PC-9 (cell line): ENCODE measurements at regions not wholly inside any gene's neighbourhood (a gene's known extent, or its start where the extent isn't known, plus 50 kb on each side); places are given as distances from the start of the nearest gene placed in this dataset.
"Not testable (repeated sequence)": the region's sequence is repeated elsewhere in the genome, so short reads cannot be mapped to it uniquely, and the experiment has no call there.

Experiments used
- BruUV-seq: library from RNA; stranded (reverse); fragments of 400-500 nt; replicated peaks from 2 replicates; lab custom pipeline; 2021; lab: Mats Ljungman, UMichigan
- CTCF ChIA-PET: fragments of 300-600 bp; sonication (Branson Sonifier 250); formaldehyde crosslinking; loops from one replicate; lab custom pipeline; 2022; ENCODE audit warnings: antibody characterized with exemption; lab: Charles Lee
- POLR2A ChIA-PET: fragments of 300-600 bp; sonication (Branson Sonifier 250); formaldehyde crosslinking; loops from one replicate; lab custom pipeline; 2022; ENCODE audit warnings: antibody characterized with exemption; ENCODE audit not compliant: unreplicated experiment; lab: Charles Lee
- DNase-seq, 2 experiments: peaks; one replicate each; pipeline versions ENCODE4 v3.0.0 to v3.0.0-alpha.2; 2015 to 2022; ENCODE audit warnings: mixed read lengths in 1 of 2
- H2AFZ ChIP-seq: fragments of 200-600 bp; sonication (generic); 2 replicates; pipeline ENCODE4 v1.8.1; 2017; ENCODE audit warnings: antibody characterized with exemption
- H3F3A ChIP-seq: fragments of 200-600 bp; sonication (generic); 2 replicates; pipeline ENCODE4 v1.8.1; 2017; ENCODE audit warnings: antibody characterized with exemption, mild to moderate bottlenecking, low read depth; ENCODE audit not compliant: insufficient read depth
- H3K27ac ChIP-seq: fragments of 200-600 bp; sonication (generic); 2 replicates; pipeline ENCODE4 v1.6.1; 2016; ENCODE audit warnings: mixed run types
- H3K27me3 ChIP-seq: fragments of 200-600 bp; sonication (generic); 2 replicates; pipeline ENCODE4 v1.6.1; 2016; ENCODE audit warnings: low read depth, mixed run types; ENCODE audit not compliant: insufficient read depth
- H3K36me3 ChIP-seq: fragments of 200-600 bp; sonication (generic); 2 replicates; pipeline ENCODE4 v1.6.1; 2016; ENCODE audit warnings: low read depth, mixed run types
- H3K4me1 ChIP-seq: fragments of 200-600 bp; sonication (generic); replicated peaks from 2 replicates; pipeline ENCODE4 v1.6.1; 2016; ENCODE audit warnings: mixed run types; ENCODE audit not compliant: insufficient read depth
- H3K4me2 ChIP-seq: fragments of 200-600 bp; sonication (generic); 2 replicates; pipeline ENCODE4 v1.6.1; 2017; ENCODE audit warnings: mixed run types
- H3K4me3 ChIP-seq: fragments of 200-600 bp; sonication (generic); 2 replicates; pipeline ENCODE4 v1.6.1; 2016; ENCODE audit warnings: mixed run types
- H3K79me2 ChIP-seq: fragments of 200-600 bp; sonication (generic); 2 replicates; pipeline ENCODE4 v1.6.1; 2017; ENCODE audit warnings: low read depth, mixed run types
- H3K9me2 ChIP-seq: fragments of 200-600 bp; sonication (generic); 2 replicates; pipeline ENCODE4 v1.8.1; 2017; ENCODE audit warnings: mild to moderate bottlenecking; ENCODE audit not compliant: insufficient read depth
- H3K9me3 ChIP-seq: fragments of 200-600 bp; sonication (generic); 2 replicates; pipeline ENCODE4 v1.8.1; 2016; ENCODE audit warnings: low read depth; ENCODE audit not compliant: insufficient read depth
- H4K20me1 ChIP-seq: fragments of 200-600 bp; sonication (generic); 2 replicates; pipeline ENCODE4 v1.8.1; 2017; ENCODE audit not compliant: insufficient read depth
- CTCF ChIP-seq: fragments of 200-600 bp; sonication (generic); conservative IDR thresholded peaks from 2 replicates; pipeline ENCODE4 v1.6.1; 2017; ENCODE audit warnings: mixed run types, antibody characterized with exemption, mild to moderate bottlenecking, moderate library complexity
- EZH2 ChIP-seq: fragments of 200-600 bp; sonication (generic); IDR thresholded peaks from 2 replicates; pipeline ENCODE4 v1.8.0; 2017; ENCODE audit warnings: antibody characterized with exemption, low read depth
- intact Hi-C: fragments of 100-400 bp; cut with micrococcal nuclease; formaldehyde crosslinking; loops from one replicate; pipeline ENCODE4 v1.10.0; 2022; ENCODE audit not compliant: unreplicated experiment

GRCh38 chr10:64573623-64574325 is 1052.6 kb downstream of the REEP3 start:
- Histone ChIP-seq H3K79me2 (no peaks in the 10 kb centered on the region), H3K4me2 (no peak overlapping the region), H3K36me3 (no peaks in the 10 kb centered on the region), H3K27me3 (no peaks in the 10 kb centered on the region), H3K4me1 (no peaks in the 10 kb centered on the region), H3K9me3 (no peaks in the 10 kb centered on the region), H2AFZ (no peak overlapping the region), H3K9me2 (no peaks in the 10 kb centered on the region), H3F3A (no peaks in the 10 kb centered on the region), H3K27ac (no peak overlapping the region), H4K20me1 (no peaks in the 10 kb centered on the region), H3K4me3 (no peak overlapping the region)
- DNase-seq: no peak
- intact Hi-C loops: no loop called here
- no peak for TF ChIP-seq EZH2
- no peak for TF ChIP-seq CTCF
- no TSS peak for BruUV-seq
- POLR2A ChIA-PET: no interaction called here
- CTCF ChIA-PET: no interaction called here

GRCh38 chr10:64574371-64574770 is 1053.2 kb downstream of the REEP3 start:
- H3K9me2 ChIP-seq: no peaks in the 10 kb centered on the region
- no peak for DNase-seq
- H3K36me3 ChIP-seq: no peaks in the 10 kb centered on the region
- H2AFZ ChIP-seq: no peak overlapping the region
- no peak overlapping the region for H3K4me2 ChIP-seq
- no peaks in the 10 kb centered on the region for H3K4me1 ChIP-seq
- BruUV-seq: no TSS peak
- H3F3A ChIP-seq: no peaks in the 10 kb centered on the region
- H3K9me3 ChIP-seq: no peaks in the 10 kb centered on the region
- no peak overlapping the region for H3K4me3 ChIP-seq
- H3K27ac ChIP-seq: no peak overlapping the region
- H3K27me3 ChIP-seq: no peaks in the 10 kb centered on the region
- TF ChIP-seq CTCF: no peak
- no peak for TF ChIP-seq EZH2
- ChIA-PET POLR2A (no interaction called here), CTCF (no interaction called here)
- intact Hi-C loops: no loop called here
- no peaks in the 10 kb centered on the region for H3K79me2 ChIP-seq
- no peaks in the 10 kb centered on the region for H4K20me1 ChIP-seq

- no peaks in the 10 kb centered on the region for H3K27me3 ChIP-seq
- DNase-seq: no peak
- no peaks in the 10 kb centered on the region for H3K4me1 ChIP-seq
- H3K36me3 ChIP-seq: no peaks in the 10 kb centered on the region
- H3K9me2 ChIP-seq: no peaks in the 10 kb centered on the region
- H3K79me2 ChIP-seq: no peaks in the 10 kb centered on the region
- intact Hi-C loops: no loop called here
- H4K20me1 ChIP-seq: no peaks in the 10 kb centered on the region
- H3K4me3 ChIP-seq: no peak overlapping the region
- no TSS peak for BruUV-seq
- ChIA-PET POLR2A (no interaction called here), CTCF (no interaction called here)
- H3K4me2 ChIP-seq: no peak overlapping the region
- no peaks in the 10 kb centered on the region for H3K9me3 ChIP-seq
- H3F3A ChIP-seq: no peaks in the 10 kb centered on the region
- TF ChIP-seq EZH2 (no peak), CTCF (no peak)
- no peak overlapping the region for H3K27ac ChIP-seq
- H2AFZ ChIP-seq: no peak overlapping the region
Measured at GRCh38 chr10:64576497-64576896, 1055.3 kb downstream of the REEP3 start.

- H4K20me1 ChIP-seq, H3K27me3 ChIP-seq, H3K4me3 ChIP-seq, H3K79me2 ChIP-seq, intact Hi-C loops, H3K4me2 ChIP-seq, BruUV-seq, H2AFZ ChIP-seq, DNase-seq, H3K27ac ChIP-seq, POLR2A ChIA-PET, H3K36me3 ChIP-seq, H3K9me2 ChIP-seq, H3K4me1 ChIP-seq, CTCF ChIA-PET, H3F3A ChIP-seq, H3K9me3 ChIP-seq: not testable (repeated sequence)
Measured at GRCh38 chr10:64578757-64579156, 1057.6 kb downstream of the REEP3 start.
